ENCODE measurements at regions not wholly inside any gene's neighbourhood (a gene's known extent, or its start where the extent isn't known, plus 50 kb on each side); places are given as distances from the start of the nearest gene placed in this dataset.
A peak's percentile ranks its signal among the peaks of the same experiment; 100 is the strongest.

DNA sequence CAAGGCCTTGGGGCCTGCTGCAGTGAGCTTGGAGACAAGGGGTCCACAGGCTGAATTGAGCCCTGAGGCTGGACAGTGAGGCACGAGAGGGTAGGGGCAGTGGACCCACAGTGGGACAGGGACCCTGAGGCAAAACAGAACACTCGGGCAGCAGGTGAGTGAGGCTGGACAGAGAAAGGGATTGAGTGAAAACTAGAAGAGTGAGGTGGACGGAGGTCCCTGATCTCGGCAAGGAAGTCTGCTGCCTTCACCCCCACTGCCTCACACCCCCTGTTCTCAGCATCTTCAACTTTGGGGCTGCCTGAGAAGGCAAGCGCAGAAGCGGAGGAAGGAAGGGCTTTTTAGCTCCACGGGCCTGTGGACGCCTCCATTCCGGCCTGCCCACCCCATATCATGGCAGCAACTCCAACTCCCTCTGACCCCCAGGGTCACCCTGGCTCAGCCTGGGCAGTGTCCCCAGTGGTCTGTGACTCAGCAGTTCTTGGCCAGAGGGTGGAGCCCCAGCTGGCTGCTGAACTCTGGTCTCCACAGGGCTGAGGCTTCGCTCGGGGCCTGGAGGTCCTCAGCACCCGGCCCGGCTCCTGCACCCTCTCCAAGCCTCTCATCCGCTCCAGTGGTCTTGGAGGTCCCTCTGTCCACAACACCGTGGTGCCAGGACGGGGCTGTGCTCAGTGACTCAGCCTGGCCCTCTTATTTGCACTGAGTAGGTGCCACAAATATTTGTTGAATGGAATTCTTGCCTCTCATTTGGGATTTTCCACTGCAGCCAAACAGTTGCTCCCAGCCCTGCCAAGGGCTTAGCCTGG lies 60.0 kb upstream of the EPS8L3 start:
- ChIA-PET CTCF (interaction anchor here (0.6 kb wide), 1 partner anchor 183 kb away, joined by 3 read pairs; no protein-coding TSS in a partner anchor), POLR2A (no interaction called here)
- Mint-ChIP-seq H3K27me3 (no peaks in the 10 kb centered on the region), H3K4me3 (peak overlapping the region in 1 of 10 donors; percentile 18), H3K27ac (peak overlapping the region in 3 of 9 donors; percentile 7 to 67 (median 59)), H3K4me1 (peaks cover 0 to 43% (median 10%) of the 10 kb centered on the region in 7 donors), H3K36me3 (no peaks in the 10 kb centered on the region), H3K9me3 (peaks cover 0 to 1% (median 0%) of the 10 kb centered on the region in 11 donors)
- DNase-seq (no peak), ATAC-seq (no peak)
- Histone ChIP-seq H3K9me3 (ENCODE audit: control insufficient read depth in 2 of 3, low read length in 3 of 3) (no peaks in the 10 kb centered on the region), H3K27ac (ENCODE audit: low read depth, low read length) (no peak overlapping the region), H3K36me3 (ENCODE audit: control insufficient read depth in 2 of 3, insufficient read depth in 3 of 3, low read length in 3 of 3) (no peaks in the 10 kb centered on the region), H3K4me1 (ENCODE audit: control insufficient read depth in 2 of 2, insufficient read depth in 2 of 2, low read length in 2 of 2) (no peaks in the 10 kb centered on the region), H3K27me3 (ENCODE audit: control insufficient read depth in 2 of 2, insufficient read depth in 2 of 2, low read length in 2 of 2) (no peaks in the 10 kb centered on the region), H3K4me3 (ENCODE audit: low read length) (no peak overlapping the region)
- intact Hi-C loops (cut with micrococcal nuclease) = no loop called here

DNA sequence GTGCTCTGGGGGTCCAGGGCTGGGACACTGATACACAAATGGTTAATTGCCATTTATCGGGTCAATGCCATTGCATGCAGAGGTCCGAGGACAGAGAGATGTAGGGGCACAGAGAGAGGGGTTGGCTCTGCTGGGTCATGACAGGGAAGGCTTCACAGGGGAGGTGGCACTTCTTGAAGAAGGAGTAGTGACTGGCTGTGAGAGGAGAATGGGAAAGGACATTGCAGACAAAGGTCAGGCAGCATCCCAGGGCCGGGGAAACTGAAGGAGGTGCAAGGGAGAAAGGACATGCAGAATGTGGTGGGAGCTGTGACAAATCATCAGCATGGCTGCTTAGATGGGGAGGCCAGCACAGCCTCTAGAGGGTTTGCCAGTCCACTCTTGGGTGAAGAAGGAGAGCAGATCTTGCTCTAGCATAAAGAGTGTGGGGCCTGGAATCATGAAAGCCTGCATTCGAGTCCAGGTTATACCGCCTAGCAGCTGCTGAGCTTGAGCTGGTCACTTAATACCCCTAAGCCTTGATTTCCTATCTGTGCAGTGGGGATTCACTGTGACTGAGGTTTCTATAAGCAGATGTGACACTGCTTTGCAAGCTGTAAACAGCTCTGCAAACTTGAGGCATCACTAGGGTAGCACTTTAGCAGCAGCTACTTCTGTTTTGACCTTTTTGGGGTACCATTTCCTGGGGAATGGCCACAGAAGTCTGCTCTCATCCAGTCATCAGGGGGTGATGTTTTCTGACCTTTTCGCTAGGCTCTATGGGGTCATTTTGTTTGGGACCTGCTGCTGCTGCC lies 59.2 kb upstream of the EPS8L3 start:
- H3K36me3 ChIP-seq (ENCODE audit: control insufficient read depth in 2 of 3, insufficient read depth in 3 of 3, low read length in 3 of 3) = no peaks in the 10 kb centered on the region
- H3K4me3 ChIP-seq (ENCODE audit: low read length) = no peak overlapping the region
- H3K27me3 ChIP-seq (ENCODE audit: control insufficient read depth in 2 of 2, insufficient read depth in 2 of 2, low read length in 2 of 2) = no peaks in the 10 kb centered on the region
- CTCF ChIA-PET = no interaction called here
- H3K36me3 Mint-ChIP-seq = no peaks in the 10 kb centered on the region
- intact Hi-C loops (cut with micrococcal nuclease) = no loop called here
- DNase-seq (no peak), ATAC-seq (no peak)
- H3K27me3 Mint-ChIP-seq = no peaks in the 10 kb centered on the region
- peaks cover 0 to 2% (median 0%) of the 10 kb centered on the region in 11 donors for H3K9me3 Mint-ChIP-seq
- peak overlapping the region in 1 of 9 donors; percentile 67 for H3K27ac Mint-ChIP-seq
- no peaks in the 10 kb centered on the region for H3K9me3 ChIP-seq (ENCODE audit: control insufficient read depth in 2 of 3, low read length in 3 of 3)
- POLR2A ChIA-PET = no interaction called here
- peaks cover 0 to 45% (median 11%) of the 10 kb centered on the region in 7 donors for H3K4me1 Mint-ChIP-seq
- no peaks in the 10 kb centered on the region for H3K4me1 ChIP-seq (ENCODE audit: control insufficient read depth in 2 of 2, insufficient read depth in 2 of 2, low read length in 2 of 2)
- no peak overlapping the region for H3K27ac ChIP-seq (ENCODE audit: low read depth, low read length)
- peak overlapping the region in 2 of 10 donors; percentile 18 to 35 for H3K4me3 Mint-ChIP-seq

DNA sequence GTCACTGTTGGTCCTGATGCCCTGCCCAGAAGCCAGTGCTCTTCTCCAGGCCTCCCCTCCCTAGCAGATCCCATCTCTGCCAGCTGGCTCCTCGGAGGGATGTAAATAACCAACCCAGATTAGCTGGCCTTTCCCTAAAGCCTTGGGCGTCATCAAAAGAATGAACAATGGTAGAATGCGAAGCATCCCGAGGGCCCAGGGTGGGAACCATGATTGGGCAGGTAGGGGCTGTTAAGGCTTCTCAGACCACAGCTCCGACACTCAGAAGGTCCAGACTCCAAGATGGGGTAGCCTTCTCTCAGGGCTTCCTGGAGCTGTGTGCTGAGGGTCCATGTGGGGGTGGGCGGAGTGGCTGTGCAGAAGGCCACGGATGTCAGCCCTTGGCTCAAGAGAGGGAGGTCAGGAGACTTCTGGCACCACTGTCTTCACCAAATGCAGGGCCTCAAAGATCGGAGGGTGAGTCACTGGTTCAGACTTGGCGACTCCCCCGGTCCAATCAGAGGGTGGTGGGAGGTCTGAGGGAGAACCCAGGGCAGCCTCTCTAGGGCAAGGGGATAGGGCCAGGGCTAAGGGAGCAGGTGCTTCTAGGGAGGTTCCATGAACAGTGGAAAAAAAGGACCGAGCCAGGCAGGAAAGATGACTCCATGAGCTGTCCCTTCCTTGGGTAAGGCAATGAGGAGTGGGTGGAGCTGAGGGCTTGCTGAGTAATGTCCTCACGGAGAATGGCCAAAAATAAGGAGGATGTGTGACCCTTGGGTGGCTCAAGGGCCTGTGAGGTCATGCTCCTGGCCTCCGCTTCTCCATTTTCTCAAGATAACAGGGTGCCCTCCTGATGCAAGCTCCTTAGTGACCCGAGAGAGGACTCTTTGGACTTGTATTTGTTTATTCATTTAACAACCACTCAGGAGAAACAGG lies 58.4 kb upstream of the EPS8L3 start:
- H3K36me3 ChIP-seq (ENCODE audit: control insufficient read depth in 2 of 3, insufficient read depth in 3 of 3, low read length in 3 of 3) = no peaks in the 10 kb centered on the region
- no peak overlapping the region for H3K27ac ChIP-seq (ENCODE audit: low read depth, low read length)
- H3K27me3 Mint-ChIP-seq = no peaks in the 10 kb centered on the region
- intact Hi-C loops (cut with micrococcal nuclease) = no loop called here
- DNase-seq = no peak
- peak overlapping the region in 1 of 9 donors; percentile 71 for H3K27ac Mint-ChIP-seq
- no peaks in the 10 kb centered on the region for H3K36me3 Mint-ChIP-seq
- peaks cover 0 to 2% (median 0%) of the 10 kb centered on the region in 11 donors for H3K9me3 Mint-ChIP-seq
- H3K4me1 Mint-ChIP-seq = peaks cover 0 to 50% (median 11%) of the 10 kb centered on the region in 7 donors
- no peak overlapping the region for H3K4me3 ChIP-seq (ENCODE audit: low read length)
- ATAC-seq = peak; percentile 74
- H3K4me1 ChIP-seq (ENCODE audit: control insufficient read depth in 2 of 2, insufficient read depth in 2 of 2, low read length in 2 of 2) = no peaks in the 10 kb centered on the region
- H3K27me3 ChIP-seq (ENCODE audit: control insufficient read depth in 2 of 2, insufficient read depth in 2 of 2, low read length in 2 of 2) = no peaks in the 10 kb centered on the region
- no peaks in the 10 kb centered on the region for H3K9me3 ChIP-seq (ENCODE audit: control insufficient read depth in 2 of 3, low read length in 3 of 3)
- no peak overlapping the region for H3K4me3 Mint-ChIP-seq
- ChIA-PET CTCF (interaction anchor here (0.6 kb wide), 1 partner anchor 48 kb away, joined by 4 read pairs; no protein-coding TSS in a partner anchor), POLR2A (no interaction called here)

DNA sequence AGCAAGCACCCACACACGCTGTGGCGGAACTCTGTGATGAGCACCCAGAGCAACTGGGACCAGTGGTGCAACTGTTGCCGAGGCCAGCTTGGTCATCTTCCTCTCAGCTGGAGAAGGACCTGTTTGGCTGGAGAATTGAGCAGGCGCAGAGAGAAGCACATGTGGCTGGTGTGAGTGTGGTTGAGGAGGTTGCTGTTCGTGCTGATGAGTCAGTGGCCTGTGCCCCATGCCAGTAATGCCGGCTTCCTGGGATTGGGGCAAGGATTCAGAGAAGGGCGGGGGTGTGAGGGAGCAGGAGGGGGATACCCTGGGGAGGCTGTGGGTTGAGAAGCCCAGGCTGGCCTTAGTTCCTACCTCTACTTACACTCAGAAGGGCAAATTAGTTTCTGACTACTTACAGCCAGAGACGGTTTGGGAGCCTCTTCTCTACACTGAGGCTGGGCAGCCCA lies 57.5 kb upstream of the EPS8L3 start:
- intact Hi-C loops (cut with micrococcal nuclease) = no loop called here
- no peaks in the 10 kb centered on the region for H3K27me3 Mint-ChIP-seq
- H3K9me3 Mint-ChIP-seq = peaks cover 0 to 4% (median 0%) of the 10 kb centered on the region in 11 donors
- peaks cover 0 to 3% (median 0%) of the 10 kb centered on the region in 5 donors for H3K36me3 Mint-ChIP-seq
- peaks cover 5 to 50% (median 13%) of the 10 kb centered on the region in 7 donors for H3K4me1 Mint-ChIP-seq
- Histone ChIP-seq H3K9me3 (ENCODE audit: control insufficient read depth in 2 of 3, low read length in 3 of 3) (no peaks in the 10 kb centered on the region), H3K27ac (ENCODE audit: low read depth, low read length) (no peak overlapping the region), H3K36me3 (ENCODE audit: control insufficient read depth in 2 of 3, insufficient read depth in 3 of 3, low read length in 3 of 3) (no peaks in the 10 kb centered on the region), H3K4me3 (ENCODE audit: low read length) (no peak overlapping the region), H3K27me3 (ENCODE audit: control insufficient read depth in 2 of 2, insufficient read depth in 2 of 2, low read length in 2 of 2) (no peaks in the 10 kb centered on the region), H3K4me1 (ENCODE audit: control insufficient read depth in 2 of 2, insufficient read depth in 2 of 2, low read length in 2 of 2) (no peaks in the 10 kb centered on the region)
- ChIA-PET POLR2A (interaction anchor here (0.7 kb wide), 1 partner anchor 24 kb away, joined by 4 read pairs; no protein-coding TSS in a partner anchor), CTCF (interaction anchor here (0.6 kb wide), 1 partner anchor 48 kb away, joined by 4 read pairs; no protein-coding TSS in a partner anchor)
- DNase-seq (no peak), ATAC-seq (peak; percentile 73)
- H3K4me3 Mint-ChIP-seq = peak overlapping the region in 1 of 10 donors; percentile 8
- H3K27ac Mint-ChIP-seq = peak overlapping the region in 2 of 9 donors; percentile 38 to 71

DNA sequence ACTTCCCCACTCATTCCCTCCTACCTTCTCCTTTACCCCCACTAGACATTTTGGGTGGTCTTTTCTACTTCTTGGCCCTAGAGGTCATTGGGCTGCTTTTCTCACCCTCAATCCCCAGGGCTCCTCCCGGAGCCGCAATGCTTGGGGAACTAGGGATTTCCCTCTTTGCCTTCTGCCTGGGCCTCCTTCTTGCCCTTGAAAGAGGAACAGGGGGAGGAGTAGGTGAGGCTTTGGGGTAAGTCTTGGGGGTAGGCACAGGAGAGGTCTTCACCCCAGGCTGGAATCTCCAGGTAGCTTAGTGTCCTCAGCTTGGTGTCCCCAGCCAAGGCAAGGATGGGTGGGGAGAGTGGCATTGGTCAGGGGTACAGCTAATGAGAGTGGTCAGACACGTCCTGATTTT lies 56.2 kb upstream of the EPS8L3 start:
- intact Hi-C loops (cut with micrococcal nuclease) = no loop called here
- Mint-ChIP-seq H3K36me3 (peaks cover 0 to 8% (median 5%) of the 10 kb centered on the region in 5 donors), H3K9me3 (peaks cover 0 to 10% (median 4%) of the 10 kb centered on the region in 11 donors), H3K4me1 (peaks cover 9 to 50% (median 13%) of the 10 kb centered on the region in 7 donors), H3K27me3 (no peaks in the 10 kb centered on the region), H3K4me3 (no peak overlapping the region), H3K27ac (no peak overlapping the region)
- H3K27me3 ChIP-seq (ENCODE audit: control insufficient read depth in 2 of 2, insufficient read depth in 2 of 2, low read length in 2 of 2) = no peaks in the 10 kb centered on the region
- no peaks in the 10 kb centered on the region for H3K36me3 ChIP-seq (ENCODE audit: control insufficient read depth in 2 of 3, insufficient read depth in 3 of 3, low read length in 3 of 3)
- no peaks in the 10 kb centered on the region for H3K4me1 ChIP-seq (ENCODE audit: control insufficient read depth in 2 of 2, insufficient read depth in 2 of 2, low read length in 2 of 2)
- H3K9me3 ChIP-seq (ENCODE audit: control insufficient read depth in 2 of 3, low read length in 3 of 3) = peaks cover 0 to 3% (median 0%) of the 10 kb centered on the region in 3 experiments
- H3K27ac ChIP-seq (ENCODE audit: low read depth, low read length) = no peak overlapping the region
- no peak for ATAC-seq
- no peak overlapping the region for H3K4me3 ChIP-seq (ENCODE audit: low read length)
- POLR2A ChIA-PET = no interaction called here
- CTCF ChIA-PET = no interaction called here
- no peak for DNase-seq
